NOMO-1 (cell line): ENCODE measurements at regions not wholly inside any gene's neighbourhood (a gene's known extent, or its start where the extent isn't known, plus 50 kb on each side); places are given as distances from the start of the nearest gene placed in this dataset.
A peak's percentile ranks its signal among the peaks of the same experiment; 100 is the strongest.

Experiments used
- DNase-seq, 2 experiments: peaks; one replicate each; lab custom pipeline; 2025; ENCODE audit not compliant: unreplicated experiment in 2 of 2; lab: John Stamatoyannopoulos, UW

GRCh38 chr2:61722800-61723199 is 131.1 kb downstream of the FAM161A start:
- no peak for DNase-seq

GRCh38 chr2:61722318-61722717 is 131.5 kb downstream of the FAM161A start:
- DNase-seq = no peak

- DNase-seq = no peak
These were observed 132.5 kb downstream of the FAM161A start for GRCh38 chr2:61721382-61721781.

- DNase-seq = no peak
These were observed 132.9 kb downstream of the FAM161A start for GRCh38 chr2:61720911-61721310.

GRCh38 chr2:61718965-61719364 is 134.9 kb downstream of the FAM161A start:
- no peak for DNase-seq

- DNase-seq = no peak
These were observed 138.4 kb downstream of the FAM161A start for GRCh38 chr2:61715506-61715905.

- DNase-seq = no peak
These were observed 139.7 kb downstream of the FAM161A start for GRCh38 chr2:61714210-61714609.

GRCh38 chr2:61713457-61713856 is 140.4 kb downstream of the FAM161A start:
- no peak for DNase-seq

- no peak for DNase-seq
These were observed 141.8 kb downstream of the FAM161A start for GRCh38 chr2:61712060-61712459.

- no peak for DNase-seq
These were observed 143.1 kb downstream of the FAM161A start for GRCh38 chr2:61710711-61711110.

GRCh38 chr2:61707984-61708852 is 145.6 kb downstream of the FAM161A start:
- no peak for DNase-seq

GRCh38 chr2:61705625-61706024 is 148.2 kb downstream of the FAM161A start:
- DNase-seq = no peak

GRCh38 chr2:61704364-61704763 is 149.5 kb downstream of the FAM161A start:
- no peak for DNase-seq

GRCh38 chr2:61702088-61702467 is 151.8 kb downstream of the FAM161A start:
- DNase-seq = no peak

GRCh38 chr2:61700464-61700863 is 153.4 kb downstream of the FAM161A start:
- no peak for DNase-seq

GRCh38 chr2:61694312-61695274 is 156.4 kb upstream of the XPO1 start:
- peak; percentile 92 to 96 for DNase-seq

GRCh38 chr2:61693744-61694143 is 155.6 kb upstream of the XPO1 start:
- DNase-seq = peak in 1 of 2 experiments; percentile 52

GRCh38 chr2:61690078-61690596 is 152.0 kb upstream of the XPO1 start:
- no peak for DNase-seq

- peak; percentile 7 to 8 for DNase-seq
These were observed 151.4 kb upstream of the XPO1 start for GRCh38 chr2:61689568-61689967.

GRCh38 chr2:61688369-61689334 is 150.5 kb upstream of the XPO1 start:
- DNase-seq = no peak
